NCI-H460 (cell line): ENCODE measurements at regions not wholly inside any gene's neighbourhood (a gene's known extent, or its start where the extent isn't known, plus 50 kb on each side); places are given as distances from the start of the nearest gene placed in this dataset.

Source experiments
- DNase-seq: peaks from one replicate; pipeline ENCODE4 v3.0.0-alpha.2; 2016; ENCODE audit warnings: low read depth; ENCODE audit errors: extremely low read depth

GRCh38 chr22:22099833-22100812 lies 117.5 kb upstream of the TOP3B start:
- no peak for DNase-seq

- DNase-seq: no peak
Observed at GRCh38 chr22:22099194-22099486, 116.6 kb upstream of the TOP3B start.

- DNase-seq: no peak
Observed at GRCh38 chr22:22098457-22099193, 116.0 kb upstream of the TOP3B start.

- no peak for DNase-seq
Observed at GRCh38 chr22:22097727-22098228, 115.2 kb upstream of the TOP3B start.

- DNase-seq: no peak
Observed at GRCh38 chr22:22094921-22095320, 112.3 kb upstream of the TOP3B start.

GRCh38 chr22:22094514-22094913 lies 111.9 kb upstream of the TOP3B start:
- no peak for DNase-seq

GRCh38 chr22:22093743-22094142 lies 111.2 kb upstream of the TOP3B start:
- no peak for DNase-seq

GRCh38 chr22:22092974-22093373 lies 110.4 kb upstream of the TOP3B start:
- DNase-seq: no peak

- no peak for DNase-seq
Observed at GRCh38 chr22:22092101-22092500, 109.5 kb upstream of the TOP3B start.

GRCh38 chr22:22091400-22091878 lies 108.9 kb upstream of the TOP3B start:
- DNase-seq: no peak

- no peak for DNase-seq
Observed at GRCh38 chr22:22090650-22091399, 108.2 kb upstream of the TOP3B start.

GRCh38 chr22:22089459-22090308 lies 107.1 kb upstream of the TOP3B start:
- no peak for DNase-seq

- DNase-seq: no peak
Observed at GRCh38 chr22:22088658-22089458, 106.3 kb upstream of the TOP3B start.

- DNase-seq: no peak
Observed at GRCh38 chr22:22087854-22088657, 105.5 kb upstream of the TOP3B start.

GRCh38 chr22:22086501-22087158 lies 104.0 kb upstream of the TOP3B start:
- DNase-seq: no peak

GRCh38 chr22:22085702-22086500 lies 103.3 kb upstream of the TOP3B start:
- DNase-seq: no peak
